GM18502 (cell line): ENCODE measurements at regions not wholly inside any gene's neighbourhood (a gene's known extent, or its start where the extent isn't known, plus 50 kb on each side); places are given as distances from the start of the nearest gene placed in this dataset.
"Not testable (repeated sequence)": the region's sequence is repeated elsewhere in the genome, so short reads cannot be mapped to it uniquely, and the experiment has no call there.

ENCODE experiments used
- ATAC-seq: cut with Tn5 transposase; IDR thresholded peaks from one replicate; pipeline ENCODE4 v1.9.1; 2021; ENCODE audit warnings: mild to moderate bottlenecking; ENCODE audit not compliant: unreplicated experiment, poor library complexity

DNA sequence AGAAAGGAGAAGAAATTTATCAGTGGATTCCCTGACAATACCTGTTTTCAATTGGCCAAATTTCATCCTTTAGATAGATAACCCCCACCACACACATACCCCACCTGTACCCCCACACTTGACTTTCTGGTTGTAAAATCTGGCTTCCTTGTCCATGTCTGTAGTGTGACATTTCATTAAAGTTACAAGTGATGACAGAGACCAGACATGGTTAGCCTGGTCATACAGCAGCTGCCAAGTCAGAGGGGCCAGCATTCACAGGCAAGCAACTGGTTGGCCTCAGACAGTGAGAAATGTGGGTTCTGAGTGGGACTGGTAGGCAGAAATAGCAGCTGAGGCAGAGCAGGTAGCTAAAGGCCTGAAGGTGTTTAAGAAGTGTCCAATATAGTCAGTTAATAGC, 238.6 kb upstream of the SOX14 start:
- ATAC-seq = no peak

DNA sequence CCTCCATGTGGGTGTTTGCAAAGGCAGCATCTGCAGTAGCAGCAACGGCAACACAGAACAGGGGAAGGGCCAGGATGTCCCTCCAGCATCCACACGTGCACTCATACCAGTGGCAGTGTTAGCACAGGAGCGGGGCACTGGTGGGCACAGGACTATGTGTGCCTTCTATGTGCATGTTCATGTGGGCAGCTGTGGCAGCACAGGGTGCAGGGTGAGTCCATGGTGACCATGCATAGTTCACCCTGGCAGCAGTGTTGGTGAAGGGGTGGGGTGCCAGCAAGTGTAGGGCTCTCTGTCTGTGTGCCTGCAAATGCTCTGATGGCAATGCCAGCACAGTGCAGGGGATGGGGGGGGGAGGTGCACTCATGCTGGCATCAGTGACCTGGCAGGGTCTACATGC, 222.1 kb upstream of the SOX14 start:
- ATAC-seq = no peak

DNA sequence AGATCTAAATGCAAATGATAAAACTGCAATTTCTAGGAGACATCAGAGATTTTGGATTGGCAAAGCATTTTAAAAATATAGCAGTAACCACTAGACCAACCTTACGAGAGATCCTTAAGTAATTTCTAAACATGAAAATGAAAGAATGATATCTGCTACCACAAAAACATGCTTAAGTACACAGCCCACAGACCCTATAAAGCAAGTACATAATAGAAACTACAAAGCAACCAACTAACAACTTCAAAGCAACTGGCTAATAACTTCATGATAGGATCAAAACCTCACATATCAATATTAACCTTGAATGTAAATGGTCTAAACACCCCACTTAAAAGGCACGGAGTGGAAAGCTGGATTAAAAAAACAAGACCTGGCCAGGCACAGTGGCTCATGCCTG, 209.9 kb upstream of the SOX14 start:
- no peak for ATAC-seq

DNA sequence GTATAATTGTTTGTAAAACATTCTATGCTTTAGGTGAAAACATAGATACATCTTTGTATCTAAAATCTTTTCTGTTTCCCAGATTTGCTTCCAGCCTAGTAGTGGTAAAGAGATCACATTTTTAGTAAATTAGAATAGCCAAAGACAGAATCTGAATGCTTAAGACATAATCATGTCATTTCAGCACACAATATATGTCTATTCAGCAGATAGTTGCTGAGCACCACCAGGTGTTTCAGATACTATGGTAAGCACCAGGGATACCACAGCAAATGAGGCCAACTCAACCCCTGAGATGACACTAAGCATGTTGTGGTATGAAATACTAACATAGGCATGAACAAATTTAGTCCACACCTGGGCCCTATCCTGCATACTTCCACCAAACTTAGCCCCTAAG, 195.2 kb upstream of the SOX14 start:
- no peak for ATAC-seq

DNA sequence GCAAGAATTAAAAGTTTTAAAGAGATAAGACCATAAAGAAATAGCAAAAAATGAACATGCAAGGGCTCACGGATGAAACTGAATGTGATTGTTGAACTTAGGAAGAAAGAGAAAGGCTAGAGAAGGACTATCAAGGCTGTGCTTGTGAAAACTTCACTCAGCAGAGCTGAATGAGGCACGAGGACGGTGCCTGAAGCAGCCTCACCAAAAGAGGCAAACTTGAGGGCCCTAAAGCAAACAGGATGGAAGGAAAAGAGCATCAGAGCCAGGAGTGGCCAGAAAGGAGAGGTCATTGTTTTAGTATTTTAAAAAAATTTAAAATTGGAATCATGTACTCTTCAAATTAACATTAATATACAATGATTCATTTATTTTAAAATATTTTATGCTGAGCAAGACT, 191.2 kb upstream of the SOX14 start:
- ATAC-seq = no peak

DNA sequence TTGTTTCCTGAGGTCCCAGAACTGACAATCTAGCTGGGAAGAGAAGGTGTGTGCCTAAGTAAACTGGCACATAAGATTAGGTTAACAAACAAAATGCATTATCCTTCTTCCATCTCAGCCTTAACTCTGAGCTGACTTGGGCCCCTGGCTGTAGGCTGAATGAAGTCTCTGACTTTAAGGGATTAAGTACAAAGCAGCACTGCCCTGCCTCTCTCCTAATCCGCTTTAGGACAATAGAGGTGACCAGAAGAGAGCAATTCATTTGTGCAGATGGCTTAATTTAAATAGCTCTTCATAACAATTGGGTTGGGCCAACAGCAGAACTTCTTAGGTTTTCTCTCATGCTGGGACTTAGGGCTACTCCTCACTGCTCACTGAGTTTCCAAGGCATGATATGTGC, 181.6 kb upstream of the SOX14 start:
- no peak for ATAC-seq

DNA sequence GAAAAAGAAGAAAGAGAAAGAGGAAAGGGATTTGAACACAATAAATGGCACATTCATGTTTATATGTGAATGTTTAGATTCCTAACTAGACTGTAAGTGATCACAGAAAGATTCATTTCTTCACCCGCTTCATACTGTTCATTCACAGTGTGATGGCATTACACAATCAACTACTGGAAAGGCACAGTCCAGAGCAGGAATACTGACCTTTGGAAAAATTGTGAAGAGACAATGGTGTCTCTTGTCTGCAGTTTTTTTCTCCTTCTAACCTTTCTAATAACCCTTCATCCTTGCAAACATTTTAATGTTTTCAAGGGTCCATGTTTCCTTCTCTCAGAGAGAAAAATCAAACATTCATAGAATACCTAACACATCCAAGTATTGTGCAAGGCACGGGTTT, 180.9 kb upstream of the SOX14 start:
- no peak for ATAC-seq

DNA sequence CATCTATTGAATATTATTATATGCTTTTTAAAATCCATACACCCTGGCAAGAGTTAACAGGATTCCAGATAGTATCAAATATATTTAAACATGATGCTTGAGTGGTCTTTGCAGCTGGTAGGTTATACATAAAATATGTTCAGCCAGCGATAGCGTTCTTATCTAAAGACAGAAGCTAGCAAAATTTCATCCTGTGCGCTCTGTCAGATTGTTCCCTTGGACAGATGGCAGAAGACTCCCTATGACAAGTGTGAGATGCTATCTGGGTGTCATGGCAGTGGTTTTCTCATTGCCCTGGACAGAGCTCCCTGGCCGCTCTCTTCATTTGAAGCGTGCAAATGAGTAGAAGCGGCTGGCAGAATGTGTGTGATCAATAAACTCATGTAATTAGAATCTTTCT, 175.2 kb upstream of the SOX14 start:
- ATAC-seq = no peak

DNA sequence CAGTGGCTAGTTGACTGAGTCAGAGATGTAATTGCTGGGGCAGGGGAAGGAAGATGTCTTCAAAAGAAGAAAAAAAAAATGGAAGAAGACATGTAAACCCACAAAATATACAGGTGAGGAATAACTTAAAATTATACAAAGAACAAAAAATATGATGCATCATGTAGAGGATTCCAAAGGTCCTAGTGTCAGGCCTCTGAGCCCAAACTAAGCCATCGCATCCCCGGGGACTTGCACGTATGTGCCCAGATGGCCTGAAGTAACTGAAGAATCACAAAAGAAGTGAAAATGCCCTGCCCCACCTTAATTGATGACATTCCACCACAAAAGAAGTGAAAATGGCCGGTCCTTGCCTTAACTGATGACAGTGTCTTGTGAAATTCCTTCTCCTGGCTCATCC, 168.7 kb upstream of the SOX14 start:
- ATAC-seq = not testable (repeated sequence)

DNA sequence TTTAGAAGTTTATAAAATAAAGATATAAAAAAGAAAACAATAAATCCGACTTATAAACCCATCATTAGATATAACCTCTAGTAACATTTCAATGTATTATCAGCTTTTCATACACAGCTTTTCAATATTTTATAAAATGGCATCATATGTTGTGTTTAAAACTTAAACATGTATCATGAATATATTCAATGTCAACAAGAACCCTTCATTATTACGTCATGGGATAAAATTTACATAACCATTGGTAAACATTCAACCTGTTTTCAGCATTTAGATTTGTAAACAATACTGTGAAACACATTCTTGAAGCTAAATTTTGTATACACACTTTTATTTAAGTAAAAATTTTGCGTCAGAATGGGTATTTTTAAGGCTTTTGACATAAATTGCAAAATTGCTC, 153.4 kb upstream of the SOX14 start:
- no peak for ATAC-seq

DNA sequence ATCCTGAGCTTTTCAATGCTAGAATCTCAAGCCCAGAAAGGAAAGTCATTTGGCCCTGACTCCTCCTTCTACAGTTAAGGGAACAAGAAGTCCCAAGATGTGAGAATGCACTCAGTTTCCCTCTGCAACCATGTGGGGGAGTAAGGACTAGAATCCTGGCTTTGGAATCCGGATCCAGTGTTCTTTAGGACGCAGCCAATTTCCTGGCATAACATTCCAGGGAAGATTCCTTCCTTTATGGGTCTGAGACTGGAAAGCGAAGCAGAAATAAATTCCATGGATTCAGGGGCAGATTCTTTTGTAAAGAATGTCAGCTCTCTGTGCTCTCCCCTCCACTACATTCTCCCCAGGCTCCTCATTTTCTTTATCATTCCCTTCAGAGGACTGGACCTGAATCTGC, 151.8 kb upstream of the SOX14 start:
- ATAC-seq = no peak

DNA sequence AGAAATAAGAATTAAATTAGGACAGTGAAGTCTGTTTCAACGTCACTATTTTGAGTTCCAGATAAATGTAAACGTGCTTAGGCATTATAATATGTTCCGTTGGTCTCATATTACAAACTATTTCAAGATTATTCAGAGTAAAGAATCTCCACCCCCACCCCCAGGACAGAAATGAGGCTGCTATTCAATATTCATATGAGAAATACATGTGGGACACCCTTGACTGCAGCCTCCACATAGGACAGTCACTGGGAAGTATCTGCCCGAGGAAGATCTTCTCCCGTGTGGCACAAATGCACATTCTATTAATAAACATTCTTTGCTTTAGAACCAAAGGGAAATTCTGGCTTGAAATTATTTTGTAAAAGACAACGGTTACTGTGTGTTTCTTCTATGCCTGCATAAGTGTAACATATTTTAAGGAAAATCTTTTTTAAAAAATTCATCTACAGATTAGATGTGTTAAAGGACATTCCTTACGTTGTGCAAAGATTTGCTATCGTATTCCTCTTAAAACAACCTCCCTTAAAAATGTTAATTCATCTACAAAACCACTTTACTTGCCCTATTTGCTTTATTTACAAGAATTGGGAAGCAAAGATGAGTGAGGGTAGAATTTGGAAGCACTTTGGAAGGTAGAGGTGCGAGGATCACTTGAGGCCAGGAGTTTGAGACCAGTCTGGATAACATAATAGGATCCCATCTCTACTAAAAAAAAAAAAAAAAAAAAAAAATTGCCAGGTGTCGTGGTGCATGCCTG, 148.3 kb upstream of the SOX14 start:
- no peak for ATAC-seq

DNA sequence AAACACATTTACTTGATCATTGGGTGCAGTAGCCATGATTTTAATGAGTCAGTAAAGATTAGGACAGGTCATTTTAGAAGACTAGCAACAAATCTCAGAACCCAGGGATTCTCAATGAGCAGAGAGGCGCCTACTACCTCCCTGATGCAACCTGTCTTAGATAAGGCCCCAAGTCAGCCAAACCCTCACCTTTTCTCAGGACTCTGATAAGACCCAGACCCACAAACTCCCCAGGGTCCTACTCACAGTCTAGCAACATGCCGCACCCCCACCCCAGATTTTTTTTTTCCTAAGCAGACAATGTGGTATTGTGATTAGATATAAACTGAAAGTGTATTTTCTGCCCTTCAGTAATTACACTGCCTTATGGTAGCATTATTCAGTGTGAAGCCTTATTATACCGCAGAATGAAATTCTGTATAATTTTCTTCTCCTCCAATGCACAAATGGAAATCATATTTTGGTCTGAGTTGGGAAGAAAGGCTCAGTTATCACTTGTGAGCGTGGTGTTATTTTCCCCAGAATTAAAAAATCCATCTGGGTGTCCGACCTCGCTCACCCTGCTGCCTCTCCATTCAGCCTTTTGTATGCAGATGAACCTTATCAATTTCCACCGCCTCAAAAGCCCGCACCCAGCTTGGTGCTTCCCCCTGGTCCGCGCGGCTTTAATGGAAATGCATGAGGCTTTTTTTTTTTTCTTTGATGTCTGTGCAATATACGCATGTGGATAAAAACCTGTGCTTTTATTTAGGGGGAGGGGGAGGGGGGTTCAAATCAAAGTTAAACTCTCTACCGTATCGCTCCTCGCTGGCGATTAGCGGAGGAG, 122.0 kb upstream of the SOX14 start:
- no peak for ATAC-seq

DNA sequence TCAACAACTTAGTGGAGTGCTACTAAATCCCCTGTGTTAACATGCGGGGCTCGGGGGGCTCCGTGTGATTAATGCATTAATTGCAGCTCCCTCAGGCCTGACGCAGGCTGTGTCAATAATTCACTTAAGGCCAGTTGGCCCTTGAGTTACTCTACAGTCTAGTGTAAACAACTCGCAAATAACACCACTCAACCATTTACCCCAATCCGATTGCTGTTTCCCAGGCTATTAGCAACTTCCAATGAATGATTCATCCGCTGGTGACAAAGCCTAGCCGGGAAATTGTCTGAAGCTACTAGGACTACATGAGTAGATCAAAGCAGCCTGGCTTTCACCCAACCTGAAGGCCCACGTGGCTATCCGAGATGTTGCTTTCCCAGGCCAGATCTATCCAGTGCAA, 121.3 kb upstream of the SOX14 start:
- ATAC-seq = no peak

DNA sequence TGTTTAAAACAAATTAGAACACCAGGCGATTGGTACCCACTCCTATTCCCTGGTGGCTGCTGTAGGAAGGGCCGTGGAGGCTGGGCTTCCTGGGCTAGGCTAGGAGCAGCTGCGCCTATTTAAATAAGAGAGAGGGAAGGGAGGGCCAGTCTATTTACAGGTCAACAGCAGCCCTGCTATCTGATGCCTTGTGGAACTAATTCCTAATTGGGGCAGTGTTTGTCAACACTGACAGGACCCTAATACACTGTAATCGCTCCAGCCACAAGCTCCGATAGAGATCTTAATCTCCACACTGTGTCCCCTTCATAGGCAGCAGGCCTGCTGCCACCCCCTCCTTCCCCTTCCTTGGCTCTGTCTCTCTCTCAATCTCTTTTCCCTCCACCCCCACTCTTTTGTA, 116.9 kb upstream of the SOX14 start:
- no peak for ATAC-seq

DNA sequence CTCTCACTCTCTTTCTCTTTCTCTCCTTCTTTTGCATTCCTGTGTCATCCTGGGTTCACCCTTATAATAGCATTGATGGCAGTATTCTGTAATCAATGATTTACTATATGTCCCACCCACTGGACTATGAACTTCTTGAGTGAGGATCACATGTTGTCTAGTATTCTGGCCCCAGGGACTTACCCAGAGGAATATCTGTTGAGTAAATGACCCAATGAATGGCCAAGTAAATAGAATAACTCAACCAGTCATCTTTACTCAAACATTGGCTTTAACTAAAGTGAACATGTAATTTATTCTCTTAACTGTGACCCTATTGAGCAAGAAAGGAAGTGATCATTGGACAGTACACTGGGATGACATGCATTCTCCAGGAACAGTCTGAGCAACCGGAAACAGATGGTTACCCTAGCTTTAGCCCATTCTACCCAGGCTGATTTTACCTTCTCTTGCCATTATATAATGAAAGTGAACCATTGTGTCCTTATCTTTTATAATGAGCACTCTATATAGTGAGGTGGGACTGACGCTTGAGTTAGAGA, 94.5 kb upstream of the SOX14 start:
- ATAC-seq = no peak

DNA sequence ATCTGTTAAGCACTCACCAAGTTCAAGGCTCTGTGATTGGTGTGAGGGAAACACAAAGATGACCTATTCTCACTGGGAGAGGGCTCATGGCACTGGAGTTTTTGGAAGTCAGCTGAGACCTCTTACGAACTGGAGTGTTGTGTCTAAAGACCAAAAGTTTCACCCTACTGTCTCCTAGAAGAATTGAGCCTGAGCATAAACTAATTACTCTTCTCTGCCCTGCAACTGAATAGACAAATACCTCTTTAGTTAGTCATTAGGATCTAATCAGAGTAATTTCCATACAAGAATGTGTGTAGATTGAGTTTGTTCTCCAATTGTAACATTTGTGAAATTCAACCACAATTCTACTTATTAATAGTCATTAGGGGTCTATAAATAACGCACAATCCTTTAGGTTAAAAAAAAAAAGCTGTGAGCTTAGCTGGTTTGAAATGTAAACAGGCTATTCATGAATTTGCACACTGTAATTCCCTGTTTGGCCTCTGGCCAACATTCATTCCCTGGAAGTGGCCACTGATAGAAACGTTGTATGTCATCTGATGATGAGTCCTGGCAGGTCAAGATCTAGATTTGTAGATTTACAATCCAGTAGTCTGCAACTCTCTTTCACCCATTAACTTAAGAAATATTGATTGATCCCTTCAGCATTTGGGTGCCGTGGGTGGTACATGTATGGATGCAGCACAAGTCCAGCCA, 76.8 kb upstream of the SOX14 start:
- ATAC-seq = no peak

DNA sequence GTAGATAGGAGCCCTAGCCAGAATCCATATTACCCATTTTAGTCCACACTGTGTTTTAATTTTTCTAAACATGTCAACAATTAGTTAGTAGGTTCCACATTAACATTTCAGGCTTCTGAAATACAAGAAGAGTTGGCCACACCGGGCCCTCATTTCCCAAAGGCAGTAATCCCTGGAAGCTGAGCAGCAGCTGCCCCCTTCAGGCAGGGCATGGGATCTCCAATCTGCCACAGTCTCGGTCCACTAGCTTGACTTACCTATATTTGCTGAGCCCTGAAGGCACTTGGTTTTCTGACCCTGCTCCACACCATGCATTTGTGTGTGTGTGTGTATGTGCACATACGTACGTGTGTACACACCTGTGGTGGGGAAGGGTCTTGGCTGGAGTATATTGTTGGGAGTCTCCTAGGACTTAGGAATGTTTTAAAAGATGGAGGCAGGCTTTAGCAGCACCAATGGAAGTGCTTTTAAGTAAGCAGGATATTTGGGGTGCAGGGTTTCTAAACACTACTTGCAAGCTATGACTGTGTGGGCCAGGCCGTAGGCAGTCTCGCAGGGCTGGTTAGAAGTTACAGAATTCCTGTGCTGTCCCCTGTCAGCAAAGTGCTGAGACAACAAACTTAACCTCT, 71.2 kb upstream of the SOX14 start:
- peak; percentile 61 for ATAC-seq

DNA sequence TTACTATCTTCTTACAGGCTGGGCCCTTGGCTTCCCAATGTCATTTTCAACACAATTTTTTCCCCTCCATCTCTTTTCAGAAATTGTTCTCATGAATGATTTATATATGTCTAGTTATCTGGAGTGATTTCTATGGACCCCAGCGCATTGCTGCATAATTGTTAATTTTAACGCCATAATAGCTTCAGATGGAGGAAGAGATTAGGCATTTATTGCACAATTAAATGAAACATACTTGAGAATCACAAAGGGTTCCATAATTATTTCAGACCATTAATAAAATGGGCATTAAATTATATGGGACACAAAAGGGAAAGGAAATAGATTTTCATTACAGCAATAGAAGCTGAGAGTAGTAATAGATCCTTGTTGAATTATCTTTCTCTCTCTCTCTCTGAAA, 70.3 kb upstream of the SOX14 start:
- no peak for ATAC-seq

DNA sequence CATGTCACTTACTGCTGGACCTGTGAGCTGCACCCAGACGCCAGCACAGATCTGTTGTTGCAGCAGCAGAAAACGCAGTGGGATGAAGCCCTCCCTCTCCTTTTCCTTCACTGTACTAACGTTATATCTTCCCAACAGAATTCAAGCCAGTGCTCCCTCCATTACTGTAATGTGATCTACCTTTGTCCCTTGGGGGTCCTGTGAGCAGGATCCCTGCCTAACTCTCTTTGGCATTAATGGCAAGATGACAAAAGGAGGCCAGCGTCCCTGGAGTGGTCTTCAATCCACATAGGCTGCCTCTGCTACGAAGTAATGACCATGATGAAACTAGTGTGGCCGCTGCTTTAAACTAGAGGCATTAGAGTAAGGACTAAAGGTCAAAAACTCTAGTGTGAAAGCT, 69.3 kb upstream of the SOX14 start:
- ATAC-seq = no peak

DNA sequence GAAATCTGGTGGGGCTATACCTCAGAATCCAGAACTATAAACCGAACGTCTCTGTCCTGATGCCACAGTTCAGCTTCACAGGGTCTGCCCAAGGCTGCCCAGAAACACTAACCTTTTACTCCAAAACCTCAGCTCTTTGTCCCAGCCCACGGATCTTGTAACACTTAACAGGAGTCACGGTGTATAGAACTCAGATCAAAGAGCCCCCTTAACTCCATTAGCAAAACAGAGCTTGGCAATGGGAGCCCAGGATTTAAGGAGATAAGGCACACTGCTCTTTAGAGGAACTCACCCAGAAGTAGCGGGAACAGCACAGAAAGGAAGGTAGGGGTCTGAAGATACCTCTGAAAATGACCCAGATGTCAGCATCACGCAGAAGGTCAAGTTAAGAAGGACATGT, 68.8 kb upstream of the SOX14 start:
- ATAC-seq = no peak
